Left ventricle myocardium inferior (tissue), 1 donor: ENCODE measurements at regions not wholly inside any gene's neighbourhood (a gene's known extent, or its start where the extent isn't known, plus 50 kb on each side); places are given as distances from the start of the nearest gene placed in this dataset.

Experiments used
- DNase-seq: peaks from one replicate; pipeline ENCODE4 v3.0.0-alpha.2; 2020
- H3K27ac ChIP-seq: fragments of 200-600 bp; replicated peaks from 2 replicates; pipeline ENCODE4 v1.8.0; 2021
- H3K27me3 ChIP-seq: fragments of 200-600 bp; 2 replicates; pipeline ENCODE4 v1.8.0; 2021; ENCODE audit warnings: low read depth
- H3K36me3 ChIP-seq: fragments of 200-600 bp; 2 replicates; pipeline ENCODE4 v1.8.0; 2021
- H3K4me1 ChIP-seq: fragments of 200-600 bp; 2 replicates; pipeline ENCODE4 v1.8.0; 2021
- H3K4me3 ChIP-seq: fragments of 200-600 bp; 2 replicates; pipeline ENCODE4 v1.8.0; 2021; ENCODE audit warnings: mild to moderate bottlenecking, moderate library complexity
- H3K9me3 ChIP-seq: fragments of 200-600 bp; replicated peaks from 2 replicates; pipeline ENCODE4 v1.8.0; 2021
- intact Hi-C: fragments of 100-400 bp; cut with micrococcal nuclease; formaldehyde crosslinking; loops from one replicate; pipeline ENCODE4 v1.11.0; 2022
- TF ChIP-seq, protein P1 (sequence below): fragments of 200-600 bp; IDR thresholded peaks from 2 replicates; pipeline ENCODE4 v1.8.0; 2021; ENCODE audit warnings: antibody characterized with exemption, mild to moderate bottlenecking, borderline replicate concordance
- donor health status: DM: no; HTN: yes; CAD: no; lungs with severe emphysema.

DNA sequence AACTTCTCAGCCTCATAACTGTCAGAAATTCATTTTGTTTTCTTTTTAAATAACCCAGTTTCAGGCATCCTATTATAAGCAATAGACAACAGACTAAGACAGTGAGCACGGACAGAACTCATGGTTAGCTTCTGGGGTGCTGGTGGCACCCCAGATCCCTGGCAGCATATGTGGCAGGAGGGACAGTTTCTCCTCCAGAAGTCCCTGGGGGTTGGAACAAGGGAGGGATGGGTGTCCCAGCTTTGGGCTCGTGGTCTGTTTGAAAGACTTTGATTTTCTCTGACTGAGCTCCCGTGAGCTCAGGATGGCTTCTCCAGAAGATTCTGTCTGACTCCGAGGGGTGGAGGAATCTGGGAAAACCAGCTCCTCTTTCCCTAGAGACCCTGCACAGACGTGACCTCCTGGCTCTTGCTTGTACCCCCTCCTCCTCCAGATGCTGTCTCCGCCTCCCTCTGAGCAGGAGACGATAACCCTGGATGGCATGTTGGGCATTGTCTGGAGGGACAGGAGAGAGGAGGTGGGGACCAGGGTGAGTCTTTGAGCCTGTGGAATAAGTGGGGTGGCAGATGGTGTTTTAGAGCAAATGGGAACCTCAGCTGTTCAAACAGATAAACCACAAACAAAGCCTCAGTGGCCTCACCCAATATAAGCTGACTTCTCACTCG, 421.1 kb downstream of the GLRX3 start:
- no peak overlapping the region for H3K27ac ChIP-seq
- no peaks in the 10 kb centered on the region for H3K9me3 ChIP-seq
- DNase-seq, result no peak
- H3K36me3 ChIP-seq, result no peaks in the 10 kb centered on the region
- intact Hi-C loops, result no loop called here
- H3K27me3 ChIP-seq, result peaks cover 62% of the 10 kb centered on the region
- TF ChIP-seq, protein P1, sequence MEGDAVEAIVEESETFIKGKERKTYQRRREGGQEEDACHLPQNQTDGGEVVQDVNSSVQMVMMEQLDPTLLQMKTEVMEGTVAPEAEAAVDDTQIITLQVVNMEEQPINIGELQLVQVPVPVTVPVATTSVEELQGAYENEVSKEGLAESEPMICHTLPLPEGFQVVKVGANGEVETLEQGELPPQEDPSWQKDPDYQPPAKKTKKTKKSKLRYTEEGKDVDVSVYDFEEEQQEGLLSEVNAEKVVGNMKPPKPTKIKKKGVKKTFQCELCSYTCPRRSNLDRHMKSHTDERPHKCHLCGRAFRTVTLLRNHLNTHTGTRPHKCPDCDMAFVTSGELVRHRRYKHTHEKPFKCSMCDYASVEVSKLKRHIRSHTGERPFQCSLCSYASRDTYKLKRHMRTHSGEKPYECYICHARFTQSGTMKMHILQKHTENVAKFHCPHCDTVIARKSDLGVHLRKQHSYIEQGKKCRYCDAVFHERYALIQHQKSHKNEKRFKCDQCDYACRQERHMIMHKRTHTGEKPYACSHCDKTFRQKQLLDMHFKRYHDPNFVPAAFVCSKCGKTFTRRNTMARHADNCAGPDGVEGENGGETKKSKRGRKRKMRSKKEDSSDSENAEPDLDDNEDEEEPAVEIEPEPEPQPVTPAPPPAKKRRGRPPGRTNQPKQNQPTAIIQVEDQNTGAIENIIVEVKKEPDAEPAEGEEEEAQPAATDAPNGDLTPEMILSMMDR, result no peak
- H3K4me3 ChIP-seq, result no peak overlapping the region
- no peaks in the 10 kb centered on the region for H3K4me1 ChIP-seq

DNA sequence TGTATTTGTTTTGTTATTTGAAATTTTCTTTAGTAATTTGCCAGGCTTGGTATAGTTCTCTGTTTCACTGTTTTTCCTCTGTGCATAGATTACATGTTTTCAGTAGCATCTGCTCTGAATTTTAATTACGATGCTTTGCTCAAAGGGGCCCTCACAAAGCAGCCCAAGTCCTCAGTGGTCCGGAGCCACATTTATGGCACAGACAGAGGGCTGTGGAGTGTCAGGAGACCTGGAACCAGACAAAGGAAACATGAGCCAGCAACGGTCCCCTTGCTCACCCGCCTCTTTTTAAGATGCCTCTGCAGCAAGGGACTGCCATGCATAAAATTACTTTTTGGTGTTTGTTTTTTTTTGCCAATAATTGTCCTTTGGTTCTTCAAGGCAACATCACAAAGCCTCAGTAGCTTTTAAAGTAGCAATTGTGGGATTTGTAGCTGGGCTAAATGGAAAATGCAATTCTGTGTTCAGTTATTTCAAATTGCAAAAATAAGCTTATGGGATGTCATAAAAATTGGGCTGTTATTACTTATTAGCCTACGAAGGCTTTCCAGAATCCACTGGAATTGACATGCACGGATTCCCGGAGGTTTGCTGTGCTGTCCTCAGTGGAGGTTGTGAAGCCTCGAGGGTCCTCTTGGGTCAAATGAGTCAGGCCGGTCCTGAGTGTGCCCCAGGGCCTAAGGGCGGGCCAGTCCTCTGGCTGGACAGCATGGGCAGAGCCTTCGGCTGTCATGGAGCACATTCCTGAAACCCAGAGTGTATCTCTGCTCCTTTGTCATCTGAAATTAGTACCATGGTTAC, 422.8 kb downstream of the GLRX3 start:
- DNase-seq, result no peak
- peaks cover 46% of the 10 kb centered on the region for H3K27me3 ChIP-seq
- H3K9me3 ChIP-seq, result no peaks in the 10 kb centered on the region
- H3K4me1 ChIP-seq, result no peaks in the 10 kb centered on the region
- H3K4me3 ChIP-seq, result no peak overlapping the region
- TF ChIP-seq, protein P1, result no peak
- intact Hi-C loops, result no loop called here
- no peaks in the 10 kb centered on the region for H3K36me3 ChIP-seq
- H3K27ac ChIP-seq, result no peak overlapping the region

DNA sequence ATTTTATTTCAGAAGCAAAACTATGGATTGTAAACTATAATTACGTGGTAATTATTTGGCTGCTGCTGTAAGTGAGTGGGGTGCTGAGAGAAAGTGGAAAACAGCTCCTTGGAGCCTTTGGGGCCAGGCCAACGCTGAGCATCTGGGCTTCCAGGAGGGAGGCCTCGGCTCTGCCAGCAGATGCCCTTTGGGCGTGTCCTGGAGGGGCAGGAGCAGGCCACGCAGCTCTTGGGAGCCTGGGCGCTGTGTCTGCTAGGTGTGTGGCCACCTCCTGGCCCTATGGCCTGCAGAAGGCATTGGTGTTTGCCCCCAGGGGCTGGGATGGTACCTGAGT, 423.3 kb downstream of the GLRX3 start:
- no peaks in the 10 kb centered on the region for H3K4me1 ChIP-seq
- intact Hi-C loops, result no loop called here
- TF ChIP-seq, protein P1, result no peak
- DNase-seq, result no peak
- no peak overlapping the region for H3K27ac ChIP-seq
- peaks cover 42% of the 10 kb centered on the region for H3K27me3 ChIP-seq
- H3K36me3 ChIP-seq, result no peaks in the 10 kb centered on the region
- no peak overlapping the region for H3K4me3 ChIP-seq
- no peaks in the 10 kb centered on the region for H3K9me3 ChIP-seq

DNA sequence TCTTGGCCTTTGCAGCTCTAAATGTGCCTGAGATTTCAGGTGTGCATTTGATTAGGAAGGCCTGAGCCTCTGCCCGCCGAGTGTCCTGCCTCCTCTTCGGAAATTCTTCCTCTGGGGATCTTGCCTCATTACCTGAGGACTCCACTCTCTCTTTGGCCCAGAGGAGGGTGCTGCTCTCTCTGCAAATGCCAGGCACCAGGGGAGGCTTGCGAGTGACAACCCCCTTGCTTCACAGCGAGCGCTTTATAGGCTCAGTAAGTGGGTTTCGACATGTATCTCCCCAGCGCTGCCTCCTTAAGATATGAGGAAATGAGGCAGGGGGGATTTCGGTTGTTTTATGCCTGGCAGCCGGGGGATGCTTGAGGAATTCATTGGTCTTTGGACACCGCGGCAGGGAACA, 423.9 kb downstream of the GLRX3 start:
- TF ChIP-seq, protein P1, result no peak
- Histone ChIP-seq H3K27me3 (peaks cover 43% of the 10 kb centered on the region), H3K4me1 (no peaks in the 10 kb centered on the region), H3K9me3 (no peaks in the 10 kb centered on the region), H3K36me3 (no peaks in the 10 kb centered on the region), H3K4me3 (no peak overlapping the region), H3K27ac (no peak overlapping the region)
- intact Hi-C loops, result no loop called here
- DNase-seq, result no peak

DNA sequence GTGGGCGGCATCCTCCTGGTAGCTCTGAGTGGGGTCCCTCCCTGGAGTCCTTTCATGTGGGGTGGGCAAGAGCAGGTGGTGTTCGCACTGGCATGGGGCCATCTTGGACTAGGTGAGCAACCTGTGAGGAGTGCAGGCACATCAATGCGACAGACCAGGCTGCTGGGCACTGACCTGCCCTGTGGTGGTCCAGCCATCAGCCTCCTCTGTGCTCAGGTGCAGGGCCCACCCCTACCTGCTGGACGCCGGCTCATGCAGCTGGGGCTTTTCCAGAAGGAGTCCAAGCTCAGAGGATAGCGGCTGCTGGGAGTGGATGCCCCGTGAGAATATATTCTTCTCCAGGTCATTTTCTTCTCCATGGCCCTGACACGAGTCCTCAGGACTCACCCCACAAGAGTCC, 424.4 kb downstream of the GLRX3 start:
- Histone ChIP-seq H3K27me3 (peaks cover 41% of the 10 kb centered on the region), H3K4me1 (no peaks in the 10 kb centered on the region), H3K9me3 (no peaks in the 10 kb centered on the region), H3K27ac (no peak overlapping the region), H3K36me3 (no peaks in the 10 kb centered on the region), H3K4me3 (no peak overlapping the region)
- TF ChIP-seq, protein P1, result no peak
- intact Hi-C loops, result no loop called here
- no peak for DNase-seq
